Keratinocyte (primary cell): ENCODE measurements at regions not wholly inside any gene's neighbourhood (a gene's known extent, or its start where the extent isn't known, plus 50 kb on each side); places are given as distances from the start of the nearest gene placed in this dataset.

ENCODE experiments used
- EZH2 ChIP-seq: IDR thresholded peaks from one replicate; pipeline ENCODE4 v1.6.1; 2012; ENCODE audit warnings: inconsistent platforms, mild to moderate bottlenecking, low read length, moderate library complexity
- TF ChIP-seq, protein P1 (sequence below), 3 experiments: IDR thresholded peaks in 1 of 3; conservative IDR thresholded peaks in 1 of 3; optimal IDR thresholded peaks in 1 of 3; 2 replicates in 2 of 3; 3 replicates in 1 of 3; pipeline versions ENCODE3 to v1.5.1; 2011; ENCODE audit warnings: low read length in 3 of 3, mild to moderate bottlenecking in 3 of 3, moderate library complexity in 2 of 3, control low read depth in 1 of 3, inconsistent platforms in 1 of 3; ENCODE audit not compliant: insufficient read depth in 2 of 3; ENCODE audit errors: extremely low read depth in 1 of 3

DNA sequence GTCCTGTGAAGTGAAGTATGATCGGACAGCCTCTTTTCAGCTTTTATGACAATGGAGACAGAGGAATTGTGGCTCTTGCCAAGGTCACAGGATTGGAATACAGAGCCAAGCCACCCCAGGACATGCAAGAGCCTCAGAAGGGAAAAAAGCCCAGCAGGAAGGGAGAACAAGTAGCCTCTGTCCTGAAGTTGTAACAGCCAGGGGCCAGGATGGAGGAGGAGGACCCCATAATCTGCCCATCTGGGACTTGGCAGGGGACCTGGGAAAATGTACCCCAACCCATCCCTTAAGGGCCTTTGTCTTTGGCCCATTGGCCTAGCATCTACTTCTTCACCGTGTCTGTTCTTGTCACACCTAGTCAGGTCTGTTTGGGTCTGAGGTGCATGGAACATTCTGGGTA, 60.4 kb upstream of the POLG start:
- TF ChIP-seq, protein P1, sequence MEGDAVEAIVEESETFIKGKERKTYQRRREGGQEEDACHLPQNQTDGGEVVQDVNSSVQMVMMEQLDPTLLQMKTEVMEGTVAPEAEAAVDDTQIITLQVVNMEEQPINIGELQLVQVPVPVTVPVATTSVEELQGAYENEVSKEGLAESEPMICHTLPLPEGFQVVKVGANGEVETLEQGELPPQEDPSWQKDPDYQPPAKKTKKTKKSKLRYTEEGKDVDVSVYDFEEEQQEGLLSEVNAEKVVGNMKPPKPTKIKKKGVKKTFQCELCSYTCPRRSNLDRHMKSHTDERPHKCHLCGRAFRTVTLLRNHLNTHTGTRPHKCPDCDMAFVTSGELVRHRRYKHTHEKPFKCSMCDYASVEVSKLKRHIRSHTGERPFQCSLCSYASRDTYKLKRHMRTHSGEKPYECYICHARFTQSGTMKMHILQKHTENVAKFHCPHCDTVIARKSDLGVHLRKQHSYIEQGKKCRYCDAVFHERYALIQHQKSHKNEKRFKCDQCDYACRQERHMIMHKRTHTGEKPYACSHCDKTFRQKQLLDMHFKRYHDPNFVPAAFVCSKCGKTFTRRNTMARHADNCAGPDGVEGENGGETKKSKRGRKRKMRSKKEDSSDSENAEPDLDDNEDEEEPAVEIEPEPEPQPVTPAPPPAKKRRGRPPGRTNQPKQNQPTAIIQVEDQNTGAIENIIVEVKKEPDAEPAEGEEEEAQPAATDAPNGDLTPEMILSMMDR (optimal IDR thresholded peaks at IDR 0.05 in 1 of 3, IDR thresholded peaks at IDR 0.05 in 1 of 3, conservative IDR thresholded peaks at IDR 0.05 in 1 of 3; ENCODE audit: extremely low read depth in 1 of 3, insufficient read depth in 2 of 3, low read length in 3 of 3): no peak
- TF ChIP-seq EZH2: no peak
